HEK293 (cell line): ENCODE measurements at regions not wholly inside any gene's neighbourhood (a gene's known extent, or its start where the extent isn't known, plus 50 kb on each side); places are given as distances from the start of the nearest gene placed in this dataset.

Experiments
- CTCF ChIA-PET: fragments of 350-600 bp; formaldehyde crosslinking; extraction: SDS; loops from one replicate; lab custom pipeline; 2021; ENCODE audit warnings: antibody characterized with exemption; lab: Yijun Ruan, JAX
- POLR2A ChIA-PET: fragments of 300-600 bp; formaldehyde crosslinking; extraction: SDS; loops from one replicate; lab custom pipeline; 2020; ENCODE audit warnings: antibody characterized with exemption, inconsistent platforms; lab: Yijun Ruan, JAX
- H3K27ac ChIP-seq: fragments of 200-500 bp; sonication (Bioruptor generic); 2 replicates; pipeline ENCODE4 v1.5.1; 2014; ENCODE audit warnings: low read depth, low read length, control low read depth, inconsistent platforms; ENCODE audit errors: extremely low read depth
- H3K36me3 ChIP-seq, 2 experiments: fragments of 200-500 bp in 1 of 2; sonication (Bioruptor generic) in 1 of 2; 1 replicate in 1 of 2; 2 replicates in 1 of 2; pipeline ENCODE4 v1.5.1; 2014 to 2017; ENCODE audit warnings: inconsistent platforms in 2 of 2, low read length in 2 of 2; ENCODE audit not compliant: control insufficient read depth in 2 of 2, insufficient read depth in 1 of 2
- H3K4me1 ChIP-seq: fragments of 200-500 bp; sonication (Bioruptor generic); 2 replicates; pipeline ENCODE4 v1.5.1; 2014; ENCODE audit warnings: mild to moderate bottlenecking, low read length, inconsistent platforms; ENCODE audit not compliant: control insufficient read depth, insufficient read depth
- H3K4me3 ChIP-seq: 2 replicates; pipeline ENCODE4 v1.5.1; 2011; ENCODE audit warnings: low read depth, mild to moderate bottlenecking, control low read depth, low read length, moderate library complexity
- H3K9me3 ChIP-seq: fragments of 200-500 bp; sonication (Bioruptor generic); 2 replicates; pipeline ENCODE4 v1.5.1; 2014; ENCODE audit warnings: low read depth, low read length, inconsistent platforms; ENCODE audit not compliant: control insufficient read depth, insufficient read depth
- BCL11B ChIP-seq: fragments of 450-650 bp; formaldehyde crosslinking; IDR thresholded peaks from 2 replicates; pipeline ENCODE4 v1.5.1; 2016; ENCODE audit warnings: low read depth, missing biosample characterization, missing genetic modification characterization
- IKZF3 ChIP-seq: fragments of 450-650 bp; IDR thresholded peaks from 2 replicates; pipeline ENCODE4 v1.5.0; 2018; ENCODE audit warnings: missing biosample characterization, mild to moderate bottlenecking, missing genetic modification characterization, moderate library complexity
- KLF8 ChIP-seq: fragments of 450-650 bp; formaldehyde crosslinking; IDR thresholded peaks from 2 replicates; pipeline ENCODE4 v1.5.1; 2016; ENCODE audit warnings: missing biosample characterization, missing genetic modification characterization
- PRDM10 ChIP-seq: fragments of 450-650 bp; formaldehyde crosslinking; IDR thresholded peaks from 2 replicates; pipeline ENCODE4 v1.5.1; 2016; ENCODE audit warnings: missing biosample characterization, missing genetic modification characterization
- PRDM2 ChIP-seq: fragments of 450-650 bp; formaldehyde crosslinking; IDR thresholded peaks from 2 replicates; pipeline ENCODE4 v1.5.1; 2016; ENCODE audit warnings: missing biosample characterization, missing genetic modification characterization, borderline replicate concordance
- WT1 ChIP-seq: fragments of 450-650 bp; formaldehyde crosslinking; IDR thresholded peaks from 2 replicates; pipeline ENCODE4 v1.5.1; 2016; ENCODE audit warnings: missing biosample characterization, missing genetic modification characterization
- ZFHX2 ChIP-seq: fragments of 450-650 bp; formaldehyde crosslinking; conservative IDR thresholded peaks from 2 replicates; pipeline ENCODE4 v1.5.1; 2016; ENCODE audit warnings: missing biosample characterization, missing genetic modification characterization
- ZNF48 ChIP-seq: fragments of 450-650 bp; formaldehyde crosslinking; IDR thresholded peaks from 2 replicates; pipeline ENCODE4 v1.5.1; 2016; ENCODE audit warnings: missing biosample characterization, missing genetic modification characterization
- ZNF521 ChIP-seq: fragments of 450-650 bp; formaldehyde crosslinking; IDR thresholded peaks from 2 replicates; pipeline ENCODE4 v1.5.1; 2017; ENCODE audit warnings: missing biosample characterization, mild to moderate bottlenecking, missing genetic modification characterization
- ZNF624 ChIP-seq: fragments of 450-650 bp; formaldehyde crosslinking; IDR thresholded peaks from 2 replicates; pipeline ENCODE4 v1.5.1; 2017; ENCODE audit warnings: missing biosample characterization, missing genetic modification characterization
- ZNF777 ChIP-seq: fragments of 450-650 bp; formaldehyde crosslinking; IDR thresholded peaks from 2 replicates; pipeline ENCODE4 v1.5.1; 2017; ENCODE audit warnings: missing biosample characterization, missing genetic modification characterization, borderline replicate concordance
- ZNF785 ChIP-seq: fragments of 450-650 bp; formaldehyde crosslinking; IDR thresholded peaks from 2 replicates; pipeline ENCODE4 v1.5.1; 2016; ENCODE audit warnings: missing biosample characterization, missing genetic modification characterization
- TF ChIP-seq, protein P1 (sequence below): fragments of 450-650 bp; formaldehyde crosslinking; IDR thresholded peaks from 2 replicates; pipeline ENCODE4 v1.5.1; 2017; ENCODE audit warnings: missing biosample characterization, mild to moderate bottlenecking, missing genetic modification characterization, moderate library complexity
- TF ChIP-seq, protein P2 (sequence below): fragments of 450-650 bp; formaldehyde crosslinking; IDR thresholded peaks from 2 replicates; pipeline ENCODE4 v1.5.1; 2016; ENCODE audit warnings: missing biosample characterization, missing genetic modification characterization
- TF ChIP-seq, protein P3 (sequence below): fragments of 450-650 bp; formaldehyde crosslinking; IDR thresholded peaks from 2 replicates; pipeline ENCODE4 v1.5.0; 2017; ENCODE audit warnings: missing biosample characterization, missing genetic modification characterization, borderline replicate concordance

DNA sequence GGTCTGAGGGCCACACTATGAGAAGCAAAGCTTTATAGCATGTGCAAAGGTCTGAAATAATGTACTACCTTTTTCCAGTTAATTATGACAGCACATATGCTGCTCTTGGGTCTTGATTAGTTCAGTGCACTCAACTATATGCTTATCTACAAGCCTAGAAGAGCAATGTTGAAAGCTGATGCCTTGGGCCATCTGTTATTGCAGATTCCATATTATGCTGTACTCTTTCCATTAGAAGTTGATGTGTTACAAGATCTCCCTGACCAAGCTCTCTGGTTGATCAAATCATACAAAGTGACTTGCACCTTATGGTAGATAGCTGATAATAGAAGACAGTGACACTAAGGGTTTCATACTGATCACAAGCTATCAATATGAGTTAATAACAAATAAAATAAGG lies 327.3 kb downstream of the FRK start:
- H3K27ac ChIP-seq, result no peak overlapping the region
- POLR2A ChIA-PET, result no interaction called here
- no peaks in the 10 kb centered on the region for H3K4me1 ChIP-seq
- no peaks in the 10 kb centered on the region for H3K9me3 ChIP-seq
- CTCF ChIA-PET, result interaction anchor here (0.6 to 1.3 kb wide), 2 partner anchors 12 to 163 kb away, joined by 3 to 4 read pairs; no protein-coding TSS in a partner anchor
- H3K36me3 ChIP-seq, result no peaks in the 10 kb centered on the region
- no peak overlapping the region for H3K4me3 ChIP-seq
- no peak for TF ChIP-seq ZNF521 (tag by site-specific recombination)
- TF ChIP-seq ZNF48 (tag by site-specific recombination), result no peak
- no peak for TF ChIP-seq ZNF785 (tag by site-specific recombination)
- TF ChIP-seq, protein P1, sequence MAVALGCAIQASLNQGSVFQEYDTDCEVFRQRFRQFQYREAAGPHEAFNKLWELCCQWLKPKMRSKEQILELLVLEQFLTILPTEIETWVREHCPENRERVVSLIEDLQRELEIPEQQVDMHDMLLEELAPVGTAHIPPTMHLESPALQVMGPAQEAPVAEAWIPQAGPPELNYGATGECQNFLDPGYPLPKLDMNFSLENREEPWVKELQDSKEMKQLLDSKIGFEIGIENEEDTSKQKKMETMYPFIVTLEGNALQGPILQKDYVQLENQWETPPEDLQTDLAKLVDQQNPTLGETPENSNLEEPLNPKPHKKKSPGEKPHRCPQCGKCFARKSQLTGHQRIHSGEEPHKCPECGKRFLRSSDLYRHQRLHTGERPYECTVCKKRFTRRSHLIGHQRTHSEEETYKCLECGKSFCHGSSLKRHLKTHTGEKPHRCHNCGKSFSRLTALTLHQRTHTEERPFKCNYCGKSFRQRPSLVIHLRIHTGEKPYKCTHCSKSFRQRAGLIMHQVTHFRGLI, result no peak
- TF ChIP-seq, protein P2, sequence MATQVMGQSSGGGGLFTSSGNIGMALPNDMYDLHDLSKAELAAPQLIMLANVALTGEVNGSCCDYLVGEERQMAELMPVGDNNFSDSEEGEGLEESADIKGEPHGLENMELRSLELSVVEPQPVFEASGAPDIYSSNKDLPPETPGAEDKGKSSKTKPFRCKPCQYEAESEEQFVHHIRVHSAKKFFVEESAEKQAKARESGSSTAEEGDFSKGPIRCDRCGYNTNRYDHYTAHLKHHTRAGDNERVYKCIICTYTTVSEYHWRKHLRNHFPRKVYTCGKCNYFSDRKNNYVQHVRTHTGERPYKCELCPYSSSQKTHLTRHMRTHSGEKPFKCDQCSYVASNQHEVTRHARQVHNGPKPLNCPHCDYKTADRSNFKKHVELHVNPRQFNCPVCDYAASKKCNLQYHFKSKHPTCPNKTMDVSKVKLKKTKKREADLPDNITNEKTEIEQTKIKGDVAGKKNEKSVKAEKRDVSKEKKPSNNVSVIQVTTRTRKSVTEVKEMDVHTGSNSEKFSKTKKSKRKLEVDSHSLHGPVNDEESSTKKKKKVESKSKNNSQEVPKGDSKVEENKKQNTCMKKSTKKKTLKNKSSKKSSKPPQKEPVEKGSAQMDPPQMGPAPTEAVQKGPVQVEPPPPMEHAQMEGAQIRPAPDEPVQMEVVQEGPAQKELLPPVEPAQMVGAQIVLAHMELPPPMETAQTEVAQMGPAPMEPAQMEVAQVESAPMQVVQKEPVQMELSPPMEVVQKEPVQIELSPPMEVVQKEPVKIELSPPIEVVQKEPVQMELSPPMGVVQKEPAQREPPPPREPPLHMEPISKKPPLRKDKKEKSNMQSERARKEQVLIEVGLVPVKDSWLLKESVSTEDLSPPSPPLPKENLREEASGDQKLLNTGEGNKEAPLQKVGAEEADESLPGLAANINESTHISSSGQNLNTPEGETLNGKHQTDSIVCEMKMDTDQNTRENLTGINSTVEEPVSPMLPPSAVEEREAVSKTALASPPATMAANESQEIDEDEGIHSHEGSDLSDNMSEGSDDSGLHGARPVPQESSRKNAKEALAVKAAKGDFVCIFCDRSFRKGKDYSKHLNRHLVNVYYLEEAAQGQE (tag by site-specific recombination), result no peak
- TF ChIP-seq, protein P3, sequence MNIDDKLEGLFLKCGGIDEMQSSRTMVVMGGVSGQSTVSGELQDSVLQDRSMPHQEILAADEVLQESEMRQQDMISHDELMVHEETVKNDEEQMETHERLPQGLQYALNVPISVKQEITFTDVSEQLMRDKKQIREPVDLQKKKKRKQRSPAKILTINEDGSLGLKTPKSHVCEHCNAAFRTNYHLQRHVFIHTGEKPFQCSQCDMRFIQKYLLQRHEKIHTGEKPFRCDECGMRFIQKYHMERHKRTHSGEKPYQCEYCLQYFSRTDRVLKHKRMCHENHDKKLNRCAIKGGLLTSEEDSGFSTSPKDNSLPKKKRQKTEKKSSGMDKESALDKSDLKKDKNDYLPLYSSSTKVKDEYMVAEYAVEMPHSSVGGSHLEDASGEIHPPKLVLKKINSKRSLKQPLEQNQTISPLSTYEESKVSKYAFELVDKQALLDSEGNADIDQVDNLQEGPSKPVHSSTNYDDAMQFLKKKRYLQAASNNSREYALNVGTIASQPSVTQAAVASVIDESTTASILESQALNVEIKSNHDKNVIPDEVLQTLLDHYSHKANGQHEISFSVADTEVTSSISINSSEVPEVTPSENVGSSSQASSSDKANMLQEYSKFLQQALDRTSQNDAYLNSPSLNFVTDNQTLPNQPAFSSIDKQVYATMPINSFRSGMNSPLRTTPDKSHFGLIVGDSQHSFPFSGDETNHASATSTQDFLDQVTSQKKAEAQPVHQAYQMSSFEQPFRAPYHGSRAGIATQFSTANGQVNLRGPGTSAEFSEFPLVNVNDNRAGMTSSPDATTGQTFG (tag by site-specific recombination), result no peak
- no peak for TF ChIP-seq ZFHX2 (tag by site-specific recombination)
- no peak for TF ChIP-seq KLF8 (tag by site-specific recombination)
- TF ChIP-seq ZNF777 (tag by site-specific recombination), result no peak
- no peak for TF ChIP-seq PRDM2 (tag by site-specific recombination)
- no peak for TF ChIP-seq WT1 (tag by site-specific recombination)
- TF ChIP-seq BCL11B (tag by site-specific recombination), result no peak
- TF ChIP-seq ZNF624 (tag by site-specific recombination), result no peak
- no peak for TF ChIP-seq PRDM10 (tag by site-specific recombination)
- no peak for TF ChIP-seq IKZF3 (tag by site-specific recombination)
